ENCODE measurements at regions not wholly inside any gene's neighbourhood (a gene's known extent, or its start where the extent isn't known, plus 50 kb on each side); places are given as distances from the start of the nearest gene placed in this dataset.
A peak's percentile ranks its signal among the peaks of the same experiment; 100 is the strongest.

- Histone ChIP-seq H3K36me3 (ENCODE audit: control insufficient read depth in 1 of 2, insufficient read depth in 2 of 2, low read depth in 1 of 2, low read length in 2 of 2) (no peaks in the 10 kb centered on the region), H3K14ac (ENCODE audit: low read length in 2 of 2) (peak overlapping the region in 1 of 2 experiments; percentile 66), H3K4me1 (ENCODE audit: control insufficient read depth, insufficient read depth, low read depth, low read length) (peaks cover 3% of the 10 kb centered on the region), H3K18ac (ENCODE audit: low read depth in 1 of 2, low read length in 2 of 2) (peak overlapping the region; percentile 75 to 92), H4K8ac (ENCODE audit: low read length) (peak overlapping the region; percentile 80), H3K9me3 (ENCODE audit: control insufficient read depth, low read length) (peaks cover 6% of the 10 kb centered on the region), H4K91ac (ENCODE audit: low read length) (peak overlapping the region; percentile 92), H2BK120ac (ENCODE audit: low read depth, low read length) (peak overlapping the region; percentile 78), H2AFZ (ENCODE audit: low read depth, low read length) (no peak overlapping the region), H3K27ac (ENCODE audit: low read length, poor library complexity, severe bottlenecking) (no peak overlapping the region), H3K27me3 (ENCODE audit: control insufficient read depth in 1 of 2, insufficient read depth in 1 of 2, low read length in 2 of 2) (peaks cover 82 to 90% of the 10 kb centered on the region in 2 experiments), H3K23ac (ENCODE audit: low read length in 2 of 2) (peak overlapping the region in 1 of 2 experiments; percentile 14), H2AK5ac (ENCODE audit: low read length, severe bottlenecking) (no peak overlapping the region), H3K9ac (ENCODE audit: low read length) (no peak overlapping the region), H3K4me3 (ENCODE audit: insufficient read depth in 1 of 2, low read depth in 1 of 2, low read length in 2 of 2) (no peak overlapping the region), H2BK5ac (ENCODE audit: low read depth, low read length, poor library complexity, severe bottlenecking) (no peak overlapping the region), H2BK15ac (ENCODE audit: low read depth, poor library complexity, severe bottlenecking) (no peak overlapping the region), H3K79me1 (replicated peaks; ENCODE audit: low read length, poor library complexity, severe bottlenecking) (no peaks in the 10 kb centered on the region), H3K4ac (ENCODE audit: low read depth in 1 of 2, low read length in 2 of 2) (peak overlapping the region; percentile 39 to 88), H3K4me2 (ENCODE audit: low read length, poor library complexity, severe bottlenecking) (no peak overlapping the region), H2BK12ac (ENCODE audit: low read length in 2 of 2) (peak overlapping the region; percentile 79)
- under 1% methylated on average over 15 of the region's 22 CpGs for WGBS
- peak; percentile 65 for DNase-seq
These were observed 106.4 kb upstream of the FGF3 start for GRCh38 chr11:69925366-69926196.

GRCh38 chr11:69926376-69927050, 107.3 kb upstream of the FGF3 start:
- peaks cover 6% of the 10 kb centered on the region for H3K9me3 ChIP-seq (ENCODE audit: control insufficient read depth, low read length)
- peaks cover 82 to 89% of the 10 kb centered on the region in 2 experiments for H3K27me3 ChIP-seq (ENCODE audit: control insufficient read depth in 1 of 2, insufficient read depth in 1 of 2, low read length in 2 of 2)
- no peak overlapping the region for H3K9ac ChIP-seq (ENCODE audit: low read length)
- H3K4me3 ChIP-seq (ENCODE audit: insufficient read depth in 1 of 2, low read depth in 1 of 2, low read length in 2 of 2): no peak overlapping the region
- no peaks in the 10 kb centered on the region for H3K36me3 ChIP-seq (ENCODE audit: control insufficient read depth in 1 of 2, insufficient read depth in 2 of 2, low read depth in 1 of 2, low read length in 2 of 2)
- peak overlapping the region; percentile 78 for H2BK120ac ChIP-seq (ENCODE audit: low read depth, low read length)
- H3K4me2 ChIP-seq (ENCODE audit: low read length, poor library complexity, severe bottlenecking): no peak overlapping the region
- peak overlapping the region; percentile 59 to 92 for H2BK12ac ChIP-seq (ENCODE audit: low read length in 2 of 2)
- H2BK5ac ChIP-seq (ENCODE audit: low read depth, low read length, poor library complexity, severe bottlenecking): no peak overlapping the region
- peak overlapping the region; percentile 91 for H4K91ac ChIP-seq (ENCODE audit: low read length)
- H2AFZ ChIP-seq (ENCODE audit: low read depth, low read length): no peak overlapping the region
- DNase-seq: peak; percentile 59
- no peaks in the 10 kb centered on the region for H3K79me1 ChIP-seq (replicated peaks; ENCODE audit: low read length, poor library complexity, severe bottlenecking)
- no peak overlapping the region for H3K27ac ChIP-seq (ENCODE audit: low read length, poor library complexity, severe bottlenecking)
- peak overlapping the region in 1 of 2 experiments; percentile 14 for H3K23ac ChIP-seq (ENCODE audit: low read length in 2 of 2)
- peak overlapping the region; percentile 39 to 83 for H3K4ac ChIP-seq (ENCODE audit: low read depth in 1 of 2, low read length in 2 of 2)
- WGBS: 22% methylated on average over 13 of the region's 15 CpGs
- H2AK5ac ChIP-seq (ENCODE audit: low read length, severe bottlenecking): no peak overlapping the region
- peak overlapping the region; percentile 80 for H4K8ac ChIP-seq (ENCODE audit: low read length)
- peaks cover 3% of the 10 kb centered on the region for H3K4me1 ChIP-seq (ENCODE audit: control insufficient read depth, insufficient read depth, low read depth, low read length)
- peak overlapping the region; percentile 10 to 92 for H3K18ac ChIP-seq (ENCODE audit: low read depth in 1 of 2, low read length in 2 of 2)
- H2BK15ac ChIP-seq (ENCODE audit: low read depth, poor library complexity, severe bottlenecking): peak overlapping the region; percentile 53
- peak overlapping the region in 1 of 2 experiments; percentile 11 for H3K14ac ChIP-seq (ENCODE audit: low read length in 2 of 2)

GRCh38 chr11:69928121-69928520, 108.9 kb upstream of the FGF3 start:
- DNase-seq: no peak
- H4K91ac ChIP-seq (ENCODE audit: low read length): peak overlapping the region; percentile 6
- peak overlapping the region; percentile 49 to 70 for H2BK12ac ChIP-seq (ENCODE audit: low read length in 2 of 2)
- H3K36me3 ChIP-seq (ENCODE audit: control insufficient read depth in 1 of 2, insufficient read depth in 2 of 2, low read depth in 1 of 2, low read length in 2 of 2): no peaks in the 10 kb centered on the region
- peak overlapping the region; percentile 15 for H4K8ac ChIP-seq (ENCODE audit: low read length)
- H3K79me1 ChIP-seq (replicated peaks; ENCODE audit: low read length, poor library complexity, severe bottlenecking): no peaks in the 10 kb centered on the region
- no peak overlapping the region for H2AFZ ChIP-seq (ENCODE audit: low read depth, low read length)
- H2BK5ac ChIP-seq (ENCODE audit: low read depth, low read length, poor library complexity, severe bottlenecking): no peak overlapping the region
- peaks cover 87 to 88% of the 10 kb centered on the region in 2 experiments for H3K27me3 ChIP-seq (ENCODE audit: control insufficient read depth in 1 of 2, insufficient read depth in 1 of 2, low read length in 2 of 2)
- H3K4me3 ChIP-seq (ENCODE audit: insufficient read depth in 1 of 2, low read depth in 1 of 2, low read length in 2 of 2): no peak overlapping the region
- no peak overlapping the region for H2BK120ac ChIP-seq (ENCODE audit: low read depth, low read length)
- no peak overlapping the region for H3K9ac ChIP-seq (ENCODE audit: low read length)
- no peak overlapping the region for H3K27ac ChIP-seq (ENCODE audit: low read length, poor library complexity, severe bottlenecking)
- no peak overlapping the region for H2AK5ac ChIP-seq (ENCODE audit: low read length, severe bottlenecking)
- peak overlapping the region; percentile 3 to 57 for H3K4ac ChIP-seq (ENCODE audit: low read depth in 1 of 2, low read length in 2 of 2)
- WGBS: 82% methylated on average over 9 of the region's 9 CpGs
- H3K18ac ChIP-seq (ENCODE audit: low read depth in 1 of 2, low read length in 2 of 2): peak overlapping the region in 1 of 2 experiments; percentile 16
- H3K4me2 ChIP-seq (ENCODE audit: low read length, poor library complexity, severe bottlenecking): no peak overlapping the region
- peaks cover 6% of the 10 kb centered on the region for H3K9me3 ChIP-seq (ENCODE audit: control insufficient read depth, low read length)
- H3K4me1 ChIP-seq (ENCODE audit: control insufficient read depth, insufficient read depth, low read depth, low read length): peaks cover 3% of the 10 kb centered on the region
- H3K14ac ChIP-seq (ENCODE audit: low read length in 2 of 2): no peak overlapping the region
- no peak overlapping the region for H3K23ac ChIP-seq (ENCODE audit: low read length in 2 of 2)
- peak overlapping the region; percentile 1 for H2BK15ac ChIP-seq (ENCODE audit: low read depth, poor library complexity, severe bottlenecking)

GRCh38 chr11:69928975-69929374, 109.8 kb upstream of the FGF3 start:
- no peak overlapping the region for H2BK12ac ChIP-seq (ENCODE audit: low read length in 2 of 2)
- H2BK5ac ChIP-seq (ENCODE audit: low read depth, low read length, poor library complexity, severe bottlenecking): no peak overlapping the region
- H3K9ac ChIP-seq (ENCODE audit: low read length): no peak overlapping the region
- no peak overlapping the region for H3K14ac ChIP-seq (ENCODE audit: low read length in 2 of 2)
- no peak overlapping the region for H2BK120ac ChIP-seq (ENCODE audit: low read depth, low read length)
- H3K4me2 ChIP-seq (ENCODE audit: low read length, poor library complexity, severe bottlenecking): no peak overlapping the region
- peaks cover 6% of the 10 kb centered on the region for H3K9me3 ChIP-seq (ENCODE audit: control insufficient read depth, low read length)
- no peak overlapping the region for H3K4me3 ChIP-seq (ENCODE audit: insufficient read depth in 1 of 2, low read depth in 1 of 2, low read length in 2 of 2)
- no peak overlapping the region for H2BK15ac ChIP-seq (ENCODE audit: low read depth, poor library complexity, severe bottlenecking)
- peaks cover 79 to 82% of the 10 kb centered on the region in 2 experiments for H3K27me3 ChIP-seq (ENCODE audit: control insufficient read depth in 1 of 2, insufficient read depth in 1 of 2, low read length in 2 of 2)
- H3K4me1 ChIP-seq (ENCODE audit: control insufficient read depth, insufficient read depth, low read depth, low read length): peaks cover 3% of the 10 kb centered on the region
- H3K4ac ChIP-seq (ENCODE audit: low read depth in 1 of 2, low read length in 2 of 2): no peak overlapping the region
- WGBS: 72% methylated on average over 3 of the region's 3 CpGs
- H2AK5ac ChIP-seq (ENCODE audit: low read length, severe bottlenecking): no peak overlapping the region
- H3K18ac ChIP-seq (ENCODE audit: low read depth in 1 of 2, low read length in 2 of 2): no peak overlapping the region
- no peak overlapping the region for H3K23ac ChIP-seq (ENCODE audit: low read length in 2 of 2)
- H3K36me3 ChIP-seq (ENCODE audit: control insufficient read depth in 1 of 2, insufficient read depth in 2 of 2, low read depth in 1 of 2, low read length in 2 of 2): no peaks in the 10 kb centered on the region
- no peaks in the 10 kb centered on the region for H3K79me1 ChIP-seq (replicated peaks; ENCODE audit: low read length, poor library complexity, severe bottlenecking)
- no peak overlapping the region for H3K27ac ChIP-seq (ENCODE audit: low read length, poor library complexity, severe bottlenecking)
- no peak for DNase-seq
- peak overlapping the region; percentile 60 for H4K91ac ChIP-seq (ENCODE audit: low read length)
- H4K8ac ChIP-seq (ENCODE audit: low read length): no peak overlapping the region
- H2AFZ ChIP-seq (ENCODE audit: low read depth, low read length): no peak overlapping the region
